Neuronal stem cell (in vitro differentiated cells): ENCODE measurements at regions not wholly inside any gene's neighbourhood (a gene's known extent, or its start where the extent isn't known, plus 50 kb on each side); places are given as distances from the start of the nearest gene placed in this dataset.

Experiments
- DNase-seq: peaks from one replicate; pipeline ENCODE4 v3.0.0-alpha.2; 2013; ENCODE audit warnings: low spot score
- H2AFZ ChIP-seq: one replicate; pipeline ENCODE4 v1.6.1; 2013; ENCODE audit warnings: mild to moderate bottlenecking, low read length, inconsistent platforms
- H2AK5ac ChIP-seq: 2 replicates; pipeline ENCODE4 v1.6.1; 2013; ENCODE audit warnings: low read depth, mild to moderate bottlenecking, inconsistent platforms, low read length, moderate library complexity, mixed read lengths
- H2BK120ac ChIP-seq: 2 replicates; pipeline ENCODE4 v1.6.1; 2013; ENCODE audit warnings: low read depth, mild to moderate bottlenecking, inconsistent platforms, low read length, moderate library complexity, mixed read lengths
- H2BK12ac ChIP-seq: one replicate; pipeline ENCODE4 v1.6.1; 2013; ENCODE audit warnings: low read length, inconsistent platforms
- H2BK15ac ChIP-seq: 2 replicates; pipeline ENCODE4 v1.6.1; 2013; ENCODE audit warnings: mild to moderate bottlenecking, low read length, inconsistent platforms, mixed read lengths
- H2BK5ac ChIP-seq: one replicate; pipeline ENCODE4 v1.6.1; 2013; ENCODE audit warnings: inconsistent platforms, mild to moderate bottlenecking, low read length, moderate library complexity
- H3K14ac ChIP-seq: one replicate; pipeline ENCODE4 v1.6.1; 2013; ENCODE audit warnings: low read length, inconsistent platforms
- H3K18ac ChIP-seq: 2 replicates; pipeline ENCODE4 v1.6.1; 2013; ENCODE audit warnings: low read length, inconsistent platforms
- H3K23ac ChIP-seq: 2 replicates; pipeline ENCODE4 v1.6.1; 2013; ENCODE audit warnings: low read depth, mild to moderate bottlenecking, mixed read lengths, low read length, inconsistent platforms; ENCODE audit not compliant: poor library complexity
- H3K27ac ChIP-seq: replicated peaks from 3 replicates; pipeline ENCODE4 v1.5.1; 2013; ENCODE audit warnings: low read length, inconsistent platforms
- H3K27me3 ChIP-seq, 3 experiments: 2 replicates each; pipeline ENCODE4 v1.6.1; 2013; ENCODE audit warnings: low read length in 3 of 3, mild to moderate bottlenecking in 2 of 3, inconsistent platforms in 1 of 3, low read depth in 1 of 3, mixed read lengths in 1 of 3, moderate library complexity in 1 of 3; ENCODE audit not compliant: control insufficient read depth in 3 of 3, insufficient read depth in 3 of 3
- H3K36me3 ChIP-seq, 2 donors: replicated peaks in 1 of 2; 2 replicates each; pipeline ENCODE4 v1.6.1; 2013; ENCODE audit warnings: low read length in 2 of 2; ENCODE audit not compliant: control insufficient read depth in 2 of 2, insufficient read depth in 2 of 2
- H3K4ac ChIP-seq: 2 replicates; pipeline ENCODE4 v1.6.1; 2013; ENCODE audit warnings: inconsistent platforms, mild to moderate bottlenecking, low read length, moderate library complexity
- H3K4me1 ChIP-seq, 2 donors: 1 replicate in 1 of 2; 2 replicates in 1 of 2; pipeline ENCODE4 v1.6.1; 2013; ENCODE audit warnings: low read length in 2 of 2, low read depth in 1 of 2; ENCODE audit not compliant: control insufficient read depth in 2 of 2, insufficient read depth in 1 of 2
- H3K4me2 ChIP-seq: one replicate; pipeline ENCODE4 v1.6.1; 2013; ENCODE audit warnings: mild to moderate bottlenecking, low read length, inconsistent platforms; ENCODE audit not compliant: insufficient read depth, poor library complexity, severe bottlenecking
- H3K4me3 ChIP-seq, 2 donors: 2 replicates each; pipeline ENCODE4 v1.5.1; 2013; ENCODE audit warnings: low read length in 2 of 2, mild to moderate bottlenecking in 2 of 2, inconsistent platforms in 1 of 2, moderate library complexity in 1 of 2
- H3K79me1 ChIP-seq: one replicate; pipeline ENCODE4 v1.6.1; 2013; ENCODE audit warnings: low read depth, mild to moderate bottlenecking, inconsistent platforms, low read length, moderate library complexity
- H3K9ac ChIP-seq: one replicate; pipeline ENCODE4 v1.6.1; 2013; ENCODE audit warnings: mild to moderate bottlenecking, low read depth, low read length, inconsistent platforms; ENCODE audit not compliant: poor library complexity
- H3K9me3 ChIP-seq, 2 donors: replicated peaks in 1 of 2; 2 replicates each; pipeline versions ENCODE3 to v1.6.1; 2013; ENCODE audit warnings: low read length in 2 of 2, mild to moderate bottlenecking in 2 of 2, inconsistent platforms in 1 of 2, low read depth in 1 of 2, mixed read lengths in 1 of 2, moderate library complexity in 1 of 2; ENCODE audit not compliant: control insufficient read depth in 2 of 2, insufficient read depth in 1 of 2
- H4K8ac ChIP-seq: one replicate; pipeline ENCODE4 v1.6.1; 2013; ENCODE audit warnings: low read depth, mild to moderate bottlenecking, inconsistent platforms, low read length, moderate library complexity
- H4K91ac ChIP-seq: one replicate; pipeline ENCODE4 v1.6.1; 2013; ENCODE audit warnings: low read length, low read depth, mild to moderate bottlenecking, inconsistent platforms; ENCODE audit not compliant: poor library complexity
- WGBS, 2 donors: extraction: QIAGEN DNeasy Blood & Tissue Kit; methylation state at CpG; one replicate each; pipeline ENCODE4 v1.1.7; 2013; ENCODE audit warnings: missing lambda C conversion rate in 2 of 2, mixed read lengths in 1 of 2; ENCODE audit not compliant: insufficient read length in 2 of 2, insufficient replicate concordance in 1 of 2; ENCODE audit errors: extremely low coverage in 2 of 2; 5-methylcytosine and 5-hydroxymethylcytosine counted together

DNA sequence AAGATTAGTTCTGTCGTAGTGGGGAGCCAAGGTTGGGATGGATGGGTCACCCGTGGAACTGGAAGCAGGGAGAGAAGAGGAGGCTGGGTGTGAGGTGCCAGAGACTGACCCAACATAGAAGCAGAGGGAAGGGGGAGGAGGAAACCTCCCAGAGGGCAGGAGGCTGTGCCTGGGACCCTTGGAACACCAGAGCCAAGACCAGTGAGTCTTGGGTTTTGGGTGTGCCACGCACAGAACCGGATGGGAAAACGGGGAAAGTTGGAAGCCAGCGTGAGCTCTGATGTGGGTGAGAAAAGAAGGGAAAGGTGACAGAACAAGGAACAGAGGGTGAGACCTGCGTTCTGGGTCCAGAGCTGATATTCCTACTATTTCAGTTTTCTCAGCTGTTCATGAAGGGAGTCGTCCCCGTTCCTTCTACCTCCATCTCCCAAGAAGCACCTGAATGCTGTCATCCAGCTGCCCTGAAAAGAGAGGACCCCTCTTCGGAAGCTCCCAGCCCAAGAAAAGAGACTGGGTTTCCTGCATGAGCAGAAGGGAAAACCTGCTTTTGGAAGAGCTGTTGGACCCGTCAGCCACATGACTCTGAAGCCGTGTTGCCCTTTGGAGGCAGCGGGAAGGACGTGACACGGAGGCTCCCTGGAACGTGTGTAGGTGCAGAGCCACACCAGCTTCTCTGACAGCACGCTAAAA, 250.1 kb downstream of the NDUFA10 start:
- Histone ChIP-seq H3K36me3 (no peaks in the 10 kb centered on the region), H4K8ac (no peak overlapping the region), H3K27me3 (peaks cover 0 to 11% (median 7%) of the 10 kb centered on the region in 3 experiments), H2AFZ (no peak overlapping the region), H3K4me2 (no peak overlapping the region), H3K27ac (no peak overlapping the region), H2BK12ac (no peak overlapping the region), H2BK15ac (no peak overlapping the region), H2BK5ac (no peak overlapping the region), H3K9ac (no peak overlapping the region), H3K18ac (peak overlapping the region; percentile 27), H3K9me3 (peaks cover 0 to 9% of the 10 kb centered on the region in 2 donors), H3K4me1 (no peaks in the 10 kb centered on the region), H2BK120ac (no peak overlapping the region), H3K4ac (no peak overlapping the region), H3K4me3 (peak overlapping the region in 1 of 2 donors; percentile 39), H3K14ac (peak overlapping the region; percentile 66), H3K79me1 (no peaks in the 10 kb centered on the region), H2AK5ac (no peak overlapping the region), H3K23ac (no peak overlapping the region), H4K91ac (no peak overlapping the region)
- WGBS, 2 donors, result no CpG with 5 or more reads among the region's 17 CpGs
- no peak for DNase-seq

DNA sequence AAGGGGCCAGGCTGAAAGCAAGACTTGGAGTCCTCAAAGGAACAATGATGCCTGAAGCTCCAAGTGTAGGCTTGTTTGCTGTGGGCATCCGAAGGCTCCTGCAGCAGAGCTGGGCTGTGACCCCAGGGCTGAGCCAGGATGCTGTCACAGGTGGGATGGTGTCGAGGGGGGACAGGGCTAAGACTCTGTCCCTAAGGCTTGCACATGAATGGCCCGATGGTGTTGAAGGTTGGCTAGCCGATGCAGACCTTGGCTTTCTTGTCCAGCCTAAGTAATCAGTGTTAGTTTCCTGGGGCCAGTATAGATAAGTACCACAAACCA, 251.0 kb downstream of the NDUFA10 start:
- no peak overlapping the region for H3K14ac ChIP-seq
- peaks cover 0 to 11% (median 7%) of the 10 kb centered on the region in 3 experiments for H3K27me3 ChIP-seq
- no peak overlapping the region for H3K23ac ChIP-seq
- H3K4ac ChIP-seq, result no peak overlapping the region
- WGBS, 2 donors, result no CpG with 5 or more reads among the region's 4 CpGs
- no peak overlapping the region for H2BK12ac ChIP-seq
- no peak overlapping the region for H2BK15ac ChIP-seq
- H2AK5ac ChIP-seq, result peak overlapping the region; percentile 29
- no peak overlapping the region for H2BK5ac ChIP-seq
- H3K4me2 ChIP-seq, result no peak overlapping the region
- no peak overlapping the region for H2BK120ac ChIP-seq
- H3K9ac ChIP-seq, result no peak overlapping the region
- H3K36me3 ChIP-seq, result no peaks in the 10 kb centered on the region
- H3K79me1 ChIP-seq, result no peaks in the 10 kb centered on the region
- H3K4me3 ChIP-seq, result no peak overlapping the region
- DNase-seq, result no peak
- H3K9me3 ChIP-seq, result peaks cover 0 to 9% of the 10 kb centered on the region in 2 donors
- no peak overlapping the region for H3K18ac ChIP-seq
- no peak overlapping the region for H3K27ac ChIP-seq
- no peak overlapping the region for H4K91ac ChIP-seq
- no peak overlapping the region for H4K8ac ChIP-seq
- H2AFZ ChIP-seq, result no peak overlapping the region
- no peaks in the 10 kb centered on the region for H3K4me1 ChIP-seq

DNA sequence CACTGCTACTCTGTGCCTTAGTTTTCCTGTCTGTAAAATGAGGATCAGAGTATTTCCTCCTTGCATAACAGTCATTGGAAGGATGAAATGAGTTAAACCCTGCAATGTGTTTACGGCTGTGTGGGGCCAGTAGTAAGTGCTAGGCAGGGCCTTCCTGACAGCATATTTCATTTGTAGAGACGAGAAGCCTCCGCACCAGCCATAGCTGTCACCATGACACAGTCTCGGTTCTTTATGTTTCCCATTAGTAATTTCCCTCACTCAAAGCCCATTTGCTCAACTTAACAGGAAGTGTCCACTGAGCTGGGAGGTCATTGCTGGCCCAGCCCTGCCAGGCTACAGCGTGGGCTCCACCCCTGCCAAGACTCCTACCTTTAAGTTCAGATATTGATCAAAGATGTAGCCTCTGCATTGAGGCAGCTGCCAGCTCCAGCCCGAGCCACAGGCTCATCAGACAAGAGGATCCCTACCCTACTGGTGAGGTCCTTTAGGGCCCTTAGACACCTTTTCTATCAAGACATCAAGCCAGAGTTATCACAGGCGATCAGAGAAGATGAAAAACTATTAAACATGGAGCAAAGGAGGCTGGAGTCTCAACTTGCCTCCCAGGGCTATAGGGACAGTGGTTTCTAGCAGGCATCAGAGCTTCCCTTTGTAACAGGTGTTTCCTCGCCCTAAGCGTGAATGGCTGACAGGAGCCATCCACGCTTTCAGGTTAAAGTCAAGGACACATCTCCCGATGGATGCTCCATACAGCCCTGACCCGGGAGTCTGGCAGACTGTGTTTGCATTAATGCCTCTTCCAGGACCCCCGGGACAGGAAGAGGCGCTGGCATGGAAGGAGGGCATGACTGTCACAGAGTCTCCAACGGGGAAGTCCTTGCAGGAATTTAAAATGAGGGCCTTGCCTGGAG, 251.7 kb downstream of the NDUFA10 start:
- no peak overlapping the region for H3K14ac ChIP-seq
- DNase-seq, result no peak
- no CpG with 5 or more reads among the region's 15 CpGs for WGBS, 2 donors
- peaks cover 0 to 11% (median 7%) of the 10 kb centered on the region in 3 experiments for H3K27me3 ChIP-seq
- H3K79me1 ChIP-seq, result no peaks in the 10 kb centered on the region
- no peaks in the 10 kb centered on the region for H3K36me3 ChIP-seq
- no peak overlapping the region for H3K9ac ChIP-seq
- H3K23ac ChIP-seq, result no peak overlapping the region
- H2BK5ac ChIP-seq, result no peak overlapping the region
- H2BK15ac ChIP-seq, result no peak overlapping the region
- H3K4me1 ChIP-seq, result no peaks in the 10 kb centered on the region
- no peak overlapping the region for H3K18ac ChIP-seq
- no peak overlapping the region for H4K8ac ChIP-seq
- H4K91ac ChIP-seq, result no peak overlapping the region
- H3K4me2 ChIP-seq, result no peak overlapping the region
- H3K9me3 ChIP-seq, result peaks cover 0 to 9% of the 10 kb centered on the region in 2 donors
- no peak overlapping the region for H2AFZ ChIP-seq
- H3K4me3 ChIP-seq, result no peak overlapping the region
- H3K27ac ChIP-seq, result no peak overlapping the region
- no peak overlapping the region for H2BK12ac ChIP-seq
- H2AK5ac ChIP-seq, result no peak overlapping the region
- H3K4ac ChIP-seq, result no peak overlapping the region
- no peak overlapping the region for H2BK120ac ChIP-seq

DNA sequence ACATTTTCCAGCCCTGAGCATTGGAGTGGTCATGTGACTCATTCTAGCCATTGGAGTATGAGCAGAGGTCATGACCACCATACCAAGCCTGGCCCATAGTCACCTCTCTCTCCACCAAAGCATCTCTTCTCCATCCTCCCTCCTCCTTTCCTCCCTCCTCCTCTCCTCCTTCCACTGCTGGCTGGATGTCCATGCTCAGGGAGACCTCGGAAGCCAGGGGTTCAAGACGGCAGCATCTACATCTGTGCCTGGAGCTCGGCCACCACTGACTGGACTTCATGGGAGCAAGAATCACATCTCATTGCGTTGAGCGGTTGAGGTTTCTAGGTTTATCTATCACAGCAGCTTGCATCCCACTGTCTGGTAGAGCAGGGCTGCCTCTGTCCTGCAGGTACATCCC, 252.4 kb downstream of the NDUFA10 start:
- peak overlapping the region; percentile 18 for H3K18ac ChIP-seq
- WGBS, 2 donors, result no CpG with 5 or more reads among the region's 5 CpGs
- H3K4me2 ChIP-seq, result no peak overlapping the region
- H3K9me3 ChIP-seq, result peaks cover 0 to 9% of the 10 kb centered on the region in 2 donors
- H2BK120ac ChIP-seq, result no peak overlapping the region
- H2AK5ac ChIP-seq, result peak overlapping the region; percentile 37
- no peak for DNase-seq
- H3K14ac ChIP-seq, result no peak overlapping the region
- H2AFZ ChIP-seq, result no peak overlapping the region
- no peak overlapping the region for H4K8ac ChIP-seq
- H3K4me1 ChIP-seq, result no peaks in the 10 kb centered on the region
- H3K27me3 ChIP-seq, result peaks cover 0 to 11% (median 7%) of the 10 kb centered on the region in 3 experiments
- peak overlapping the region in 1 of 2 donors; percentile 26 for H3K4me3 ChIP-seq
- no peaks in the 10 kb centered on the region for H3K36me3 ChIP-seq
- no peak overlapping the region for H4K91ac ChIP-seq
- no peak overlapping the region for H2BK12ac ChIP-seq
- H3K4ac ChIP-seq, result no peak overlapping the region
- H3K23ac ChIP-seq, result no peak overlapping the region
- no peaks in the 10 kb centered on the region for H3K79me1 ChIP-seq
- no peak overlapping the region for H3K9ac ChIP-seq
- no peak overlapping the region for H2BK15ac ChIP-seq
- no peak overlapping the region for H3K27ac ChIP-seq
- no peak overlapping the region for H2BK5ac ChIP-seq
